ENCODE measurements at regions not wholly inside any gene's neighbourhood (a gene's known extent, or its start where the extent isn't known, plus 50 kb on each side); places are given as distances from the start of the nearest gene placed in this dataset.
A peak's percentile ranks its signal among the peaks of the same experiment; 100 is the strongest.
"Not testable (repeated sequence)": the region's sequence is repeated elsewhere in the genome, so short reads cannot be mapped to it uniquely, and the experiment has no call there.

- DNase-seq, result no peak
Observed at GRCh38 chr2:84040281-84040680, 418.8 kb downstream of the SUCLG1 start.

- DNase-seq, result no peak
Observed at GRCh38 chr2:84038866-84039265, 420.2 kb downstream of the SUCLG1 start.

- no peak for DNase-seq
Observed at GRCh38 chr2:84033347-84033974, 425.6 kb downstream of the SUCLG1 start.

- no peak for DNase-seq
Observed at GRCh38 chr2:84031312-84032050, 427.6 kb downstream of the SUCLG1 start.

- no peak for DNase-seq
Observed at GRCh38 chr2:84029903-84030575, 429.0 kb downstream of the SUCLG1 start.

GRCh38 chr2:84026818-84027217, 432.3 kb downstream of the SUCLG1 start:
- DNase-seq, result no peak

GRCh38 chr2:84022810-84023431, 436.2 kb downstream of the SUCLG1 start:
- peak; percentile 12 for DNase-seq

GRCh38 chr2:84017010-84017409, 442.1 kb downstream of the SUCLG1 start:
- no peak for DNase-seq

GRCh38 chr2:84016183-84016582, 442.9 kb downstream of the SUCLG1 start:
- no peak for DNase-seq

- DNase-seq, result no peak
Observed at GRCh38 chr2:83997889-83998288, 461.2 kb downstream of the SUCLG1 start.

GRCh38 chr2:83994633-83995179, 464.4 kb downstream of the SUCLG1 start:
- DNase-seq, result no peak

GRCh38 chr2:83993873-83994632, 465.0 kb downstream of the SUCLG1 start:
- no peak for DNase-seq

- no peak for DNase-seq
Observed at GRCh38 chr2:83991992-83992391, 467.1 kb downstream of the SUCLG1 start.

GRCh38 chr2:83990636-83991035, 468.4 kb downstream of the SUCLG1 start:
- no peak for DNase-seq

GRCh38 chr2:83976628-83977027, 482.5 kb downstream of the SUCLG1 start:
- not testable (repeated sequence) for DNase-seq

- DNase-seq, result no peak
Observed at GRCh38 chr2:83972128-83972527, 487.0 kb downstream of the SUCLG1 start.

- no peak for DNase-seq
Observed at GRCh38 chr2:83971547-83971946, 487.5 kb downstream of the SUCLG1 start.

GRCh38 chr2:83970217-83970929, 488.7 kb downstream of the SUCLG1 start:
- no peak for DNase-seq

- DNase-seq, result no peak
Observed at GRCh38 chr2:83969085-83969484, 490.0 kb downstream of the SUCLG1 start.

GRCh38 chr2:83967854-83968253, 491.2 kb downstream of the SUCLG1 start:
- no peak for DNase-seq

GRCh38 chr2:83966946-83967345, 492.1 kb downstream of the SUCLG1 start:
- DNase-seq, result not testable (repeated sequence)

GRCh38 chr2:83961512-83961911, 497.6 kb downstream of the SUCLG1 start:
- DNase-seq, result no peak
